GM12878 (cell line): ENCODE measurements at regions not wholly inside any gene's neighbourhood (a gene's known extent, or its start where the extent isn't known, plus 50 kb on each side); places are given as distances from the start of the nearest gene placed in this dataset.

Experiments used
- ATAC-seq: fragments of 200-7000 bp; cut with Tn5 transposase; 3 replicates; pipeline ENCODE4 v1.9.1; 2020; ENCODE audit warnings: mild to moderate bottlenecking, moderate library complexity
- BruUV-seq: library from RNA; stranded (reverse); fragments of 400-500 nt; replicated peaks from 2 replicates; lab custom pipeline; 2021; lab: Mats Ljungman, UMichigan
- CTCF ChIA-PET: fragments of 300-600 bp; sonication (Branson Sonifier 250); formaldehyde crosslinking; extraction: SDS; loops from one replicate; lab custom pipeline; 2021; ENCODE audit warnings: inconsistent platforms; lab: Yijun Ruan, JAX
- POLR2A ChIA-PET: fragments of 350-600 bp; formaldehyde crosslinking; extraction: SDS; loops from one replicate; lab custom pipeline; 2021; ENCODE audit warnings: inconsistent platforms; lab: Charles Lee
- RAD21 ChIA-PET: fragments of 300-600 bp; sonication (Branson Sonifier 250); formaldehyde crosslinking; loops from one replicate; lab custom pipeline; 2023; ENCODE audit warnings: antibody characterized with exemption; ENCODE audit not compliant: unreplicated experiment; lab: Charles Lee
- SMC1A ChIA-PET: fragments of 300-600 bp; sonication (Branson Sonifier 250); formaldehyde crosslinking; loops from one replicate; lab custom pipeline; 2023; ENCODE audit not compliant: unreplicated experiment, uncharacterized antibody; lab: Charles Lee
- DNase-seq: peaks from one replicate; pipeline ENCODE4 v3.0.0-alpha.2; 2011; ENCODE audit warnings: low read depth, low spot score
- FAIRE-seq: peaks from 3 replicates; lab custom pipeline; 2011; peaks lifted over from hg19 to GRCh38; lab: Jason Lieb, UNC
- H2AFZ ChIP-seq: 2 replicates; pipeline ENCODE4 v1.6.0; 2011; ENCODE audit warnings: low read depth, low read length, control low read depth; ENCODE audit not compliant: control insufficient read depth
- H3K27ac ChIP-seq: 2 replicates; pipeline ENCODE4 v1.5.1; 2011; ENCODE audit warnings: control low read depth; ENCODE audit not compliant: control insufficient read depth, insufficient read depth
- H3K27me3 ChIP-seq, 2 experiments: replicated peaks in 1 of 2; 2 replicates each; pipeline versions ENCODE4 v1.6.0 to v1.6.1; 2011; ENCODE audit warnings: low read length in 1 of 2; ENCODE audit not compliant: control insufficient read depth in 2 of 2, insufficient read depth in 2 of 2
- H3K36me3 ChIP-seq, 2 experiments: 2 replicates each; pipeline ENCODE4 v1.5.1; 2011; ENCODE audit warnings: low read length in 1 of 2; ENCODE audit not compliant: control insufficient read depth in 2 of 2, insufficient read depth in 2 of 2
- H3K4me1 ChIP-seq: 2 replicates; pipeline ENCODE4 v1.6.1; 2011; ENCODE audit warnings: mild to moderate bottlenecking, low read length, moderate library complexity, mixed read lengths; ENCODE audit not compliant: control insufficient read depth, insufficient read depth
- H3K4me2 ChIP-seq: 2 replicates; pipeline ENCODE4 v1.6.0; 2011; ENCODE audit warnings: control low read depth; ENCODE audit not compliant: control insufficient read depth, insufficient read depth
- H3K4me3 ChIP-seq: fragments of 200-600 bp; sonication (generic); 2 replicates; pipeline ENCODE4 v1.5.1; 2016
- H3K79me2 ChIP-seq: 2 replicates; pipeline ENCODE4 v1.6.0; 2011; ENCODE audit warnings: low read length; ENCODE audit not compliant: control insufficient read depth, insufficient read depth
- H3K9ac ChIP-seq: 2 replicates; pipeline ENCODE4 v1.8.0; 2011; ENCODE audit warnings: low read length, control low read depth, mixed read lengths; ENCODE audit not compliant: control insufficient read depth, insufficient read depth
- H3K9me3 ChIP-seq: replicated peaks from 3 replicates; pipeline ENCODE4 v1.5.1; 2011; ENCODE audit warnings: mild to moderate bottlenecking, low read length; ENCODE audit not compliant: control insufficient read depth, insufficient read depth
- H4K20me1 ChIP-seq: 2 replicates; pipeline ENCODE4 v1.6.0; 2011; ENCODE audit not compliant: control insufficient read depth, insufficient read depth
- BHLHE40 ChIP-seq, 2 experiments: fragments of 450-650 bp in 1 of 2; IDR thresholded peaks; 2 replicates each; pipeline ENCODE4 v1.6.1; 2011 to 2017; ENCODE audit warnings: low read depth in 2 of 2, borderline replicate concordance in 1 of 2, improper control_type of control experiment in 1 of 2, low read length in 1 of 2, mild to moderate bottlenecking in 1 of 2
- HDAC2 ChIP-seq: fragments of 200-600 bp; sonication (generic); IDR thresholded peaks from 2 replicates; pipeline ENCODE4 v1.6.1; 2017
- JUND ChIP-seq: IDR thresholded peaks from 2 replicates; pipeline ENCODE4 v1.6.1; 2012; ENCODE audit warnings: low read depth, mild to moderate bottlenecking, low read length, improper control_type of control experiment, moderate library complexity
- MLLT1 ChIP-seq: fragments of 450-650 bp; IDR thresholded peaks from 2 replicates; pipeline ENCODE4 v1.6.1; 2016; ENCODE audit warnings: mild to moderate bottlenecking
- NR2C1 ChIP-seq: fragments of 450-650 bp; IDR thresholded peaks from 2 replicates; pipeline ENCODE4 v1.6.1; 2017; ENCODE audit warnings: antibody characterized with exemption, mild to moderate bottlenecking, moderate library complexity
- POU2F2 ChIP-seq: IDR thresholded peaks from 3 replicates; pipeline ENCODE4 v1.6.1; 2011; ENCODE audit warnings: low read depth, mild to moderate bottlenecking, low read length, borderline replicate concordance
- RCOR1 ChIP-seq: conservative IDR thresholded peaks from 2 replicates; pipeline ENCODE4 v1.6.1; 2012; ENCODE audit warnings: low read depth, low read length, improper control_type of control experiment
- RFX5 ChIP-seq: IDR thresholded peaks from 2 replicates; pipeline ENCODE4 v1.6.1; 2011; ENCODE audit warnings: low read depth, low read length, improper control_type of control experiment
- SMAD1 ChIP-seq: fragments of 450-650 bp; IDR thresholded peaks from 2 replicates; pipeline ENCODE4 v1.6.1; 2018; ENCODE audit warnings: mild to moderate bottlenecking, low read depth; ENCODE audit not compliant: partially characterized antibody
- SPI1 ChIP-seq: IDR thresholded peaks from 2 replicates; pipeline ENCODE4 v1.6.1; 2011; ENCODE audit warnings: low read depth, mild to moderate bottlenecking, low read length, moderate library complexity, borderline replicate concordance; ENCODE audit not compliant: insufficient read depth
- SREBF1 ChIP-seq: IDR thresholded peaks from 2 replicates; pipeline ENCODE4 v1.6.1; 2012; ENCODE audit warnings: mild to moderate bottlenecking, low read length
- TARDBP ChIP-seq: IDR thresholded peaks from 2 replicates; pipeline ENCODE4 v1.6.1; 2016; ENCODE audit warnings: borderline replicate concordance
- ZNF592 ChIP-seq: fragments of 450-650 bp; IDR thresholded peaks from 2 replicates; pipeline ENCODE4 v1.6.1; 2017; ENCODE audit warnings: mild to moderate bottlenecking, moderate library complexity
- ZNF687 ChIP-seq: fragments of 450-650 bp; IDR thresholded peaks from 2 replicates; pipeline ENCODE4 v1.6.1; 2017; ENCODE audit warnings: mild to moderate bottlenecking, moderate library complexity
- WGBS: methylation state at CpG from one replicate; pipeline ENCODE4 v1.1.6; 2016; ENCODE audit warnings: low lambda C conversion rate; ENCODE audit not compliant: insufficient replicate concordance, insufficient coverage; ENCODE audit errors: missing lambda C conversion rate; 5-methylcytosine and 5-hydroxymethylcytosine counted together
- in situ Hi-C: fragments of 300-500 bp; cut with MboI; formaldehyde crosslinking; loops from 9 replicates; pipeline ENCODE4 v1.14.3; 2018; ENCODE audit warnings: mixed read lengths
- intact Hi-C: fragments of 100-400 bp; cut with micrococcal nuclease; formaldehyde crosslinking; loops from one replicate; pipeline ENCODE4 v1.14.2; 2022; ENCODE audit not compliant: unreplicated experiment

GRCh38 chr10:128418819-128419218, 292.6 kb upstream of the MKI67 start (continued):
- TF ChIP-seq TARDBP, result no peak
- no peak for TF ChIP-seq RFX5
- no peak for TF ChIP-seq POU2F2
- no peak for TF ChIP-seq ZNF687

- Histone ChIP-seq H3K4me2 (no peak overlapping the region), H3K27ac (no peak overlapping the region), H4K20me1 (no peaks in the 10 kb centered on the region), H3K9ac (no peak overlapping the region), H3K79me2 (no peaks in the 10 kb centered on the region), H3K4me3 (no peak overlapping the region), H3K27me3 (no peaks in the 10 kb centered on the region), H3K4me1 (no peaks in the 10 kb centered on the region), H3K9me3 (no peaks in the 10 kb centered on the region), H3K36me3 (no peaks in the 10 kb centered on the region), H2AFZ (no peak overlapping the region)
- SMC1A ChIA-PET, result no interaction called here
- RAD21 ChIA-PET, result no interaction called here
- POLR2A ChIA-PET, result no interaction called here
- no peak for TF ChIP-seq HDAC2
- TF ChIP-seq SPI1, result no peak
- no peak for TF ChIP-seq ZNF592
- no peak for TF ChIP-seq RFX5
- TF ChIP-seq SMAD1, result no peak
- TF ChIP-seq MLLT1, result no peak
- no peak for TF ChIP-seq JUND
- TF ChIP-seq SREBF1, result no peak
- TF ChIP-seq RCOR1, result no peak
- TF ChIP-seq BHLHE40 (IDR thresholded peaks at IDR 0.05; ENCODE audit: borderline replicate concordance in 1 of 2, low read depth in 2 of 2, low read length in 1 of 2), result no peak
- no peak for TF ChIP-seq NR2C1
- intact Hi-C loops, result no loop called here
- in situ Hi-C loops, result no loop called here
- no peak for ATAC-seq
- WGBS, result 12% methylated on average over 4 of the region's 4 CpGs
- no TSS peak for BruUV-seq
- no peak for DNase-seq
- CTCF ChIA-PET, result interaction anchor here (0.9 kb wide), 1 partner anchor 13 kb away, joined by 3 read pairs; no protein-coding TSS in a partner anchor
- no peak for FAIRE-seq
Observed at GRCh38 chr10:128419466-128420019, 293.3 kb upstream of the MKI67 start.
